Hepatocyte (in vitro differentiated cells): ENCODE measurements at regions not wholly inside any gene's neighbourhood (a gene's known extent, or its start where the extent isn't known, plus 50 kb on each side); places are given as distances from the start of the nearest gene placed in this dataset.

Experiments used
- DNase-seq: peaks from one replicate; pipeline ENCODE4 v3.0.0-alpha.2; 2016; ENCODE audit warnings: low spot score
- H2AFZ ChIP-seq: fragments of 200-600 bp; sonication (generic); 2 replicates; pipeline ENCODE4 v1.6.0; 2016; ENCODE audit warnings: antibody characterized with exemption, mild to moderate bottlenecking
- H3K27ac ChIP-seq: fragments of 200-600 bp; sonication (generic); 2 replicates; pipeline ENCODE4 v1.5.1; 2016; ENCODE audit warnings: mild to moderate bottlenecking
- H3K27me3 ChIP-seq: fragments of 200-600 bp; sonication (generic); 2 replicates; pipeline ENCODE4 v1.6.1; 2016
- H3K36me3 ChIP-seq: fragments of 200-600 bp; sonication (generic); replicated peaks from 2 replicates; pipeline ENCODE4 v1.5.1; 2016; ENCODE audit warnings: low read depth; ENCODE audit not compliant: insufficient read depth
- H3K4me1 ChIP-seq: fragments of 200-600 bp; sonication (generic); 2 replicates; pipeline ENCODE4 v1.5.1; 2016; ENCODE audit warnings: mild to moderate bottlenecking, moderate library complexity; ENCODE audit not compliant: insufficient read depth
- H3K4me2 ChIP-seq: fragments of 200-600 bp; sonication (generic); 2 replicates; pipeline ENCODE4 v1.6.0; 2016
- H3K4me3 ChIP-seq: fragments of 200-600 bp; sonication (generic); 2 replicates; pipeline ENCODE4 v1.5.1; 2016; ENCODE audit warnings: mild to moderate bottlenecking
- H3K79me2 ChIP-seq: fragments of 200-600 bp; sonication (generic); 2 replicates; pipeline ENCODE4 v1.6.0; 2017; ENCODE audit warnings: mild to moderate bottlenecking
- H3K9me2 ChIP-seq: fragments of 200-600 bp; sonication (generic); replicated peaks from 2 replicates; pipeline ENCODE4 v1.6.0; 2017; ENCODE audit warnings: mild to moderate bottlenecking; ENCODE audit not compliant: insufficient read depth
- H3K9me3 ChIP-seq: fragments of 200-600 bp; sonication (generic); 2 replicates; pipeline ENCODE4 v1.5.1; 2016; ENCODE audit warnings: low read depth, mild to moderate bottlenecking
- H4K20me1 ChIP-seq: fragments of 200-600 bp; sonication (generic); 2 replicates; pipeline ENCODE4 v1.6.0; 2016; ENCODE audit warnings: mild to moderate bottlenecking; ENCODE audit not compliant: insufficient read depth, poor library complexity, severe bottlenecking
- CTCF ChIP-seq: fragments of 200-600 bp; sonication (generic); IDR thresholded peaks from 2 replicates; pipeline ENCODE4 v1.5.1; 2016; ENCODE audit warnings: antibody characterized with exemption, mild to moderate bottlenecking; ENCODE audit not compliant: poor library complexity
- EZH2 ChIP-seq: fragments of 200-600 bp; sonication (generic); IDR thresholded peaks from 2 replicates; pipeline ENCODE4 v1.6.1; 2016; ENCODE audit warnings: antibody characterized with exemption, mild to moderate bottlenecking, borderline replicate concordance
- EZH2phosphoT487 ChIP-seq: fragments of 200-600 bp; sonication (generic); IDR thresholded peaks from one replicate; pipeline ENCODE4 v1.6.1; 2018; ENCODE audit warnings: antibody characterized with exemption, mild to moderate bottlenecking, low read depth, moderate library complexity; ENCODE audit not compliant: unreplicated experiment, severe bottlenecking
- WGBS: methylation state at CpG from one replicate; pipeline ENCODE4 v1.1.6; 2016; ENCODE audit warnings: low lambda C conversion rate; ENCODE audit errors: missing lambda C conversion rate; 5-methylcytosine and 5-hydroxymethylcytosine counted together

- H3K9me2 ChIP-seq = no peaks in the 10 kb centered on the region
- H3K9me3 ChIP-seq = no peaks in the 10 kb centered on the region
- H2AFZ ChIP-seq = no peak overlapping the region
- H3K4me2 ChIP-seq = peak overlapping the region; percentile 22
- TF ChIP-seq CTCF (no peak), EZH2phosphoT487 (no peak), EZH2 (no peak)
- DNase-seq = no peak
- no peaks in the 10 kb centered on the region for H3K27me3 ChIP-seq
- 39% methylated on average over 5 of the region's 5 CpGs for WGBS
- no peaks in the 10 kb centered on the region for H3K79me2 ChIP-seq
- no peaks in the 10 kb centered on the region for H4K20me1 ChIP-seq
- no peak overlapping the region for H3K4me3 ChIP-seq
- H3K27ac ChIP-seq = no peak overlapping the region
- no peaks in the 10 kb centered on the region for H3K36me3 ChIP-seq
- H3K4me1 ChIP-seq = no peaks in the 10 kb centered on the region
Observed at GRCh38 chr2:60070196-60070595, 483.3 kb downstream of the BCL11A start.

DNA sequence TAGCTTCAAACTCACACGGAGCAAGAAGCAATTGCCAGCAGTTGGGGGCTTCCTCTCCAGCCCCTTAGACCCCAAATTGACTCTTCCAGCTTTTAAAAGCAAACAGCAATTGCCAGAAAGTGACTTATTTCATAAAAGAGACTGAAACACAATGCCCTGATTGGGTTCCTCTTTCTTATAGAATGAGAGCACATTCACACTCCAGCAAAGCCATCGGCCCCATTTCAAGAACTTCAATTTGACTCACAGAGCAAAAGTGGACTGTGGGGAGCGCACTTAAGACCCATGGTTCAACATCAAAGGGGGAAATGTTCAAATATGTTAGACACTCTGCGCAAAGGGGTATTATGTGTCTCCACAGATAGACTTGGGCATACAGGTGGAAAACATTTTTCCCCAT is 484.7 kb downstream of the BCL11A start:
- Histone ChIP-seq H3K27ac (no peak overlapping the region), H3K4me1 (peaks cover 3% of the 10 kb centered on the region), H3K36me3 (no peaks in the 10 kb centered on the region), H4K20me1 (no peaks in the 10 kb centered on the region), H3K9me2 (no peaks in the 10 kb centered on the region), H3K27me3 (no peaks in the 10 kb centered on the region), H2AFZ (no peak overlapping the region), H3K4me3 (no peak overlapping the region), H3K4me2 (no peak overlapping the region), H3K9me3 (no peaks in the 10 kb centered on the region), H3K79me2 (no peaks in the 10 kb centered on the region)
- DNase-seq = no peak
- TF ChIP-seq CTCF = no peak
- TF ChIP-seq EZH2phosphoT487 = no peak
- no peak for TF ChIP-seq EZH2
- WGBS = 91% methylated on average over 4 of the region's 4 CpGs

DNA sequence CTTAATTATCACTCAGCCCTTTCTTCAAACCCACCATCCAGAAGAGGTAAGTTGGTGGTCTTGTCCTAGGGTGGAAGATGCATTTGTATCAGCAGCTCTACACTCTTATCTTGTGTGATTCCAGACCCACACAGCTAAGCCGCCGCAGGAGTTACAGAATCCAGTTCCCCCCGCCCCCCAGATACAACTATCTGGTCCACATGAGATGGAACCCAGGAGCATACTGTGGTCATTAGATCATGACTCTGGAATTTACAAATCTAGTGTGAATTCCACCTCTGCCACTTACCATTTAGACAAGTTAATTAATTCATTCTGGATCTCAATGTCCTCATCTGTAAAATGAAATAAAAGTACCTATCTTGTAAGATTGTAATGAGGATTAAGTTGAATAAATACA is 486.4 kb downstream of the BCL11A start:
- Histone ChIP-seq H2AFZ (no peak overlapping the region), H3K27ac (no peak overlapping the region), H3K9me2 (no peaks in the 10 kb centered on the region), H3K9me3 (no peaks in the 10 kb centered on the region), H3K4me2 (no peak overlapping the region), H3K4me3 (no peak overlapping the region), H3K36me3 (no peaks in the 10 kb centered on the region), H4K20me1 (no peaks in the 10 kb centered on the region), H3K79me2 (no peaks in the 10 kb centered on the region), H3K4me1 (peaks cover 3% of the 10 kb centered on the region), H3K27me3 (no peaks in the 10 kb centered on the region)
- WGBS = 35% methylated on average over 3 of the region's 3 CpGs
- TF ChIP-seq EZH2 (no peak), EZH2phosphoT487 (no peak), CTCF (no peak)
- DNase-seq = peak; percentile 20
